ENCODE measurements at regions not wholly inside any gene's neighbourhood (a gene's known extent, or its start where the extent isn't known, plus 50 kb on each side); places are given as distances from the start of the nearest gene placed in this dataset.

DNA sequence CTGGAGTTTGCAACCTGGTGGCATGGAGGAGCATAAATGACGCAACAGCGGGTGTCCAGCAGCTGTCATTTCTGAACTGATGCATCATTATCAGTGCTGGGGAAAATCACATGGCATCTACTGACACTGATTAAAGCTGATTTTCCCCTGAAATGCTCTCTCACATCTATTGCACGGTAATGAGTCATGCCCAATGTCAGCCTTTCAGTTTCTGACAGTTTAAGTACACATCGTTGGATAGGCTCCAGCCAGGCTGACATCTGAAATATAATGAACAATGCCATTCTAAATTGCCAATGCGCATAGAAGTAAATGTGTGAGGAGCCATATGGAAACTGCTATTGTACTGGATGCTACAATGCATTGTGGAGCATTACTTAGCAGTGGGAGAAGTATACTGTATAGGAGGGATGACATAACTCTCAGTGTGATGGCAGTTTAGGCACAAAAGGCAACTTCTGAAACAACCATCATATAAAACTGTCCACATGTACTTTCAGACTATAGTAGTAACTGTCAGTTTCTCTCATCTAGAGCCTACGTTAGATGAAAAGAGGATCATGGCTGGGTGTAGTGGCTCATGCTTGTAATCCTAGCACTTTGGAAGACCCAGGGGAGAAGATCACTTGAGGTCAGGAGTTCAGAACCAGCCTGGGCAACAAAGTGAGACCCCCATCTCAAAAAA is 389.3 kb upstream of the DMAC1 start:
- peak; percentile 94 for DNase-seq (ENCODE audit: low spot score)

DNA sequence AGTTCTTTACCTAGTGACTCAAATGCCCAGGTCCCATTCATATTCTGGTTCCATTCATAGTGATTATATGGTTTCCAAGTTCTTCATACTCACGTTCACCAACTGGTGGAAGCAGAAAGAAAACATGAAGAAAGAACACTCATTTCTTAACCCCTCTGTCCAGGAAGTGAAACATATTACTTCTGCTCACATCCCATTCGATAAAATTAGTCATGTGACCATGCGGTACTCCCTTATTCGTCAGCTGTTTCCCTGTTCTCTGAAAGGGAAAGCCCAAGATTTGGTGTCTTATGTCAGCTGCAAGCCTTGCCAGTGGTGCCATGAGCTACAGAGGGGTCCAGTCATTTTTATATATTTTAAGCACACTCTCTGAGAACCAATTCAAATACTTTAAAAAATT is 387.0 kb upstream of the DMAC1 start:
- DNase-seq (ENCODE audit: low spot score), result no peak

DNA sequence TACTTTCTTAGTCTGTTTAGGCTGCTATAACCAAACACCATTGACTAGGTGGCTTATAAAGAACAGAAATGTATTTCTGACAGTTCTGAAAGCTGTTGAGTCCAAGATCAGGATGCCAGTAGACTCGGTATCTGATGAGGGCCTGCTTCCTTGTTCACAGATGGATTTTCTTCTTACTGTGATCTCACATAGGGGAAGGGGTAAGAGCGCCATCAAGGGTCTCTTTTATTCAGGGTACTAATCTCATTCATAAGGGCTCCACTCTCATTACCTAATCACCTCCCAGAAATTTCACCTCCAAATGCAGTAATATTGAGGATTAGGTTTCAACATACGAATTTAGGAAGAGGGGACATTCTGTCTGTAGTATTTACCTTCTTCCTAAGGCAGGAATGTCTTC is 384.0 kb upstream of the DMAC1 start:
- DNase-seq (ENCODE audit: low spot score), result no peak

- DNase-seq (ENCODE audit: low spot score), result peak; percentile 29
These were observed 379.9 kb upstream of the DMAC1 start for GRCh38 chr9:8179381-8180053.

DNA sequence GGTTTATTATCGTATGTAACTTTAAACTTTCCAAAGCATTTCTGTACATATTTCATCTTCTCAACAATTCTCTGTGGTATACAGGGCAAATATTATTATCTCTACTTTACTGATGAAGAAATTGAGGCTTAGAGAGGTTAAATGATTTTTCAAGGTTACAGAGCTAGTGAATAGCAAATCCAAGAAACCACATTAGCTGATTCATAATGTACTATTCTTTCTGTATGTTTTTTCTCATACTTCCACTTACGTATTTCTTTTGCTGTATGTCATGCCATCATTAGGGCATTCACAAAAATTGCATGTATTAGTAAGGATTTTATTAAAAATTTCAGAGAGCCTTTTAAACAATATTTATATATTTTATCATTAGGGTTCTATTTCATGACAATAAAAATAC is 372.4 kb upstream of the DMAC1 start:
- no peak for DNase-seq (ENCODE audit: low spot score)

DNA sequence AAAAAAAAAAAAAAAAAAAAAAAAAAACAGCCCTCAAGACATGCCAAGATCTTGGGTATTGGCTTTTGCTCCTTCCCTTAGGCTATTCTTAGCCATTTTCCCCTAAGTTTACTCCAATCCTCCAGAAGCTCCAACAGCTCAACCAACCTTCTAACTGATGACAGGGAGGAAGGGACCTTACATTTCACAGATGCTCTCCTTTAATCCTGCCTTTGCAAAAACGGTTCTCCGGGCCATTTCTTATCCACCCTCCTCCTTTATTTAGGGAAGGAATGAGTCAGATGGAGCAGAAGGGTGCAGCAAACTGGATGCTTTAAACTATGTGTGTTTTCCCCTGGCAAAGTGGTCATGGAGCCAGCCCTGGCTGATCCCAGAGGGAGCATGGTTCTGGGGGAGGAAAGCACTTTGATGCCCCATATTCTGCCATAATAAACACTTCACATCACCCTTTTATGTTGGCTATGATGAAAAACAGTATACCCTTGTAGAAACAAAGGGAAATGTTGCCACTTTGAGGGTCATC is 369.4 kb upstream of the DMAC1 start:
- no peak for DNase-seq (ENCODE audit: low spot score)

GRCh38 chr9:8160787-8161186 is 361.2 kb upstream of the DMAC1 start:
- no peak for DNase-seq (ENCODE audit: low spot score)

DNA sequence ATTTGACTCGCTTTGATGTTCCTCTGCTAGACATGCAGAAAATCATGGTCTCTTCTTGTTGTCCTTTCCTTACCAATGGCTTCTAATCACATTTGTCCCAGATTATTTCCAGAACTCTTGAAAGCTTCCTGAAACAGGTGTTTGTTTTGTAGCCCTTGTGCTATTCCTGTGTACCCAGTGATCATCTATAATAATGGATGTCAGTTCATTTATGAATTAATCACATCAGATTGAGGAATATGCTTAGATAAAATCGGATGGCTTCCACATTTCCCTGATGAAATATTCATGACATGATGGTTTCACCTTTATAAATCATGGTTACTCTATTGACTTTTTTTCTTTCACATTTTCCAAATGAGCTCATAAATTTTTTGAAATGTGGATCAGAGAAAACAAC is 359.0 kb upstream of the DMAC1 start:
- DNase-seq (ENCODE audit: low spot score), result no peak

DNA sequence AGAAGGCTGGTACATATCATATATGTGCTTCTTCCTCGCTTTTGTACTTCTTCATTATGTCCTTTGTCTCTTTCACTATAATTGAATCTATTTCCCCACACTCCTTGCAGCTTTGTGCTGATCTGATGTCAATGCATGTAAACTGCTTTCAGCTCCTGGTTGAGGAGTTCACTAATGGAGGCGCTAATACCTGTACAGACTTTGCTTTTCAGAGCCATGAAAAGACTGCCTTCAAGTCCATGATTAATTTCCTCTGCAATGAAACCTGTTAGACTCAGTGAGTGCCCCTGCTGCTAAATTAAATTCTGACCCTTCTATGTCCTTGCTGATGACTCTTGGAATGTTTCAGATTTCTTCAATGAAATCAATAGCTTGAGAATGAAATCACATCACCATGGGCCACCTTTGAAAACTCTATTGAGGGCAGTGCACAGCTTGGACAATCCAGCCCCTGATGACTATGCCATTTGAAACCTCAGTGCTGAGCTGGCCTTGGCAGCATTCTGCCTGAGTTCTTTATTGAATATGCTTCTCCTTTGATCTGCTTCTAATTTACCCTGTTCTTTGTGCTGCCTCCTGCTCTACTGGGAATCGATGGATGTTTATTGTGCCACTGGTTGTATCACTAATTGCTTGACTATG is 358.2 kb upstream of the DMAC1 start:
- no peak for DNase-seq (ENCODE audit: low spot score)

DNA sequence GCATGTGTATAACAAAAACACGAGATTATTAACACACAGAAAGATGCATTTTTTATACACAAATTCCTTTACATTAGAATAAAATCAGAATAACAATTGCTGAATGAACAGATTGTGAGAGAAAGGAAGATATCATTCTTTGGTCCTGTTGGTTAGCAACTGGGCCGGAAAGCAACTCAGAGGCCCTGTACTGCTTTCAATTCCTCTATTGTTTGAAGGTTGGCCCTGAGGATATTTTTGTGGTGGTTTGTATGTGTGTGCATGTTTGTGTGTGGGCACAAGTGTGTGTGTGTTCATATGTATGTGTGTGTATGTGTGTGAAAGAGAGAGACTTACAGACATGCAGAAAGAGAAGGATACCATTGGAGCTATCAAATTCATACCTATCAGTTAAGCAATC is 356.8 kb upstream of the DMAC1 start:
- DNase-seq (ENCODE audit: low spot score), result no peak

DNA sequence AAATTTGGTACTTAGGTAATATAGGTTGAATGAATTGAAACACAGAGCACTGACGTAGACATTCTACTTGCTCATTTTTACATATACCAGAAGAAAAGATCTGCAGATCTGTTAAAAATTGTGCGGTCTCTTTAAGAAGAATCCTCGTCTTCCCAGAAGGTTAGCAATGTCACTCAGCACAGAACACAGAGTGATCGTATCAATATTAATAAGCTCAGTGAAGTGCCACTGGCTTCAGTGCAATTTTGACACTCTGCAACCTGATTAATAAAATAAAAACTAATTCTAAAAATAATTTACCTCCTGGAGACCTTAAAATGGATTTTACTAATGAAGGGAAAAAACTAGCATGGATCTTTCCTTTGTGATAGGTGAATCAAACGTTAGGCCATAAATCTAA is 356.1 kb upstream of the DMAC1 start:
- DNase-seq (ENCODE audit: low spot score), result no peak

GRCh38 chr9:8143677-8144076 is 344.1 kb upstream of the DMAC1 start:
- no peak for DNase-seq (ENCODE audit: low spot score)

- no peak for DNase-seq (ENCODE audit: low spot score)
These were observed 341.0 kb upstream of the DMAC1 start for GRCh38 chr9:8140557-8140956.

DNA sequence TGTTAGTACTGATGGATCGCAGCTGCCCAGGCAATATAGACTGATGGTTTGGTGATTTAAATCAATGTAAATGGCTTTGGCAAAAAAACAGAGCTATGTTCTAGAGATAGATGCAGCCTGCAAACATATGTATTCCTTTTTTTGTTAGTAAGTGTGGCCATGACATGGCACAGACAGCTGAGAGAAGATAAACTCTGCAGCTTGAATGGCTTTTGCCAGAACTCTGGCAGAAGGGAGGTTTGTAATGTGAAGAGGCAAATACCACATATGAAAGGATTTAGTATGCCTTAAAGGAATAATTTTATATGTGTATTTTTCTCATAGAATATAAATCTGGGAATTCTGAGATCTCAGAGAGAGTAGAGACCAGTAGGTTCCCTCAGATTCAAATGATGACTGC is 340.2 kb upstream of the DMAC1 start:
- DNase-seq (ENCODE audit: low spot score), result no peak

- no peak for DNase-seq (ENCODE audit: low spot score)
These were observed 336.9 kb upstream of the DMAC1 start for GRCh38 chr9:8136477-8136876.

- DNase-seq (ENCODE audit: low spot score), result no peak
These were observed 335.1 kb upstream of the DMAC1 start for GRCh38 chr9:8134635-8135034.

GRCh38 chr9:8133606-8134005 is 334.0 kb upstream of the DMAC1 start:
- DNase-seq (ENCODE audit: low spot score), result no peak

DNA sequence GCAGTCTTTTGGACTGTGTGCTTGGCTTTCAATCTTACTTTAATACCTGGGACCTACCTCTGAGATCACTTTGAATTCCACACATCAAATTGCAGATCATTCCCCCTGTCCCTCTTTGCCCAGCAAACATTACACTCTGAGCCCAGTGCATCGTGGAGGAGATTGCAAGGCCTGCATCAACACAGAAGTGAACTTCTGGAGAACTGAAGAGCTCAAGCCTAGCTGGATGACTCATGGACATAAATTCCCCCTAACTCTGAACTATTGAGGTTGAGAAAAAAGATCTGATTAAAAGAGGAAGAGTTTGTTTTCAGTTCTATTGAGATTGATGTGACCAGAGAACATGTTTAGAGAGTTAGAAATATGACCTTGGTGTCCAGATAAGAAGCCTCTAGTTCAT is 316.0 kb upstream of the DMAC1 start:
- no peak for DNase-seq (ENCODE audit: low spot score)

DNA sequence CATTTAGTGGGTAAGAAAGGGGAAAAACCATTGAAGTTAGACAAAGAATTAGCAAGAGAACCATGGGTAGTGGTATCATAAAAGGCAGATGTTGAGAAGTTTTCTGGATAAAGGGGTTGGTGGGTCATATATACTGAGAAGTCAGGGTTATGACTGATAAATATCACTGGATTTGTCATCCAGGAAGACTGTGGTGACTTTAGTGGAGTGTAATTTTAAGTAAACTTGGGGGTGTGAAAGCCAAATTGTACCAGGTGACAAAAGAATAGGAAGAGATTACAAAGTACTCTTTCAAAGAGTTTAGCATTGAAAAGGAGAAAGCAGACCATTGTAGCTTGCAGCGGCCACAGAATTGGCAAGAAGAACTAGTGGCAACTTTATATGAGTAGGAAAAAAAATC is 315.2 kb upstream of the DMAC1 start:
- DNase-seq (ENCODE audit: low spot score), result no peak

- DNase-seq (ENCODE audit: low spot score), result no peak
These were observed 306.8 kb upstream of the DMAC1 start for GRCh38 chr9:8106362-8106761.

- DNase-seq (ENCODE audit: low spot score), result no peak
These were observed 302.0 kb upstream of the DMAC1 start for GRCh38 chr9:8101607-8102006.

DNA sequence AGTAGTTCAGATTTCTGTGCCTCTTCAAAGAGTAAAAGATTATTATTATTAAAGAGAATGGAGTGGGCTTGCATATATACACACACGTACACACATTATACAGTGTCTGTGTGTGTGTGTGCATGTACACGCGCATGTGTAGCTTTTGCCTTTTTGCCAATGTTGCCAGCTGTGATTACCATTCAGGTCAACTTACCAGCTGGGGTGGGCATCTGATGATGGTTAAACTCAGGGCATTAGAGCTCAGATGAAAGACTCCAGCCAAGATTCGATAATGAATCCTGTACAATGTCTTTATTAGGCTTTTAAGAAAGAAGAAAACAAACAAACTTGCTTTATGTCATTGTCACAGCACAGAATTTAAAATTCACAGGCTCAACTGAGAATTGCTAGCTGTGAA is 296.5 kb upstream of the DMAC1 start:
- no peak for DNase-seq (ENCODE audit: low spot score)

DNA sequence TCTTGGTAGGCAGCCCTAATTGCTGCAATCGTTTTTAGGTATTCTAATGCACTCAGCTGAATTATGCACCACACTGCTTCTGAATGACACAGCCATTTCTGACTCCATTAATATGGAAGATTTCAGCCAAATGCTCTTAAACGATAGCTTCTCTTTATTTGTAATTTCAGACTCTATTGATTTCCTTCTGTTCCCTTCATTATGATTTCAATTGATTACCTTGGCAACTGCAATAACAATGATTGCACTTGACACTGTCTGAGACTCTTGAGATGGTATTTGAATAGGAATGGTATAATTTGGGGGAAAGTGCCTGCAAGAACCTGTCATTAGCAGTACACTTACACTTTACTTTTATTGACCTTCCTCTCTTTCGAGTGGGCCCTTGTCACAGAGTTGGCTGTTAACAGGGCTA is 296.1 kb upstream of the DMAC1 start:
- DNase-seq (ENCODE audit: low spot score), result no peak
